COLO668 (cell line): ENCODE measurements at regions not wholly inside any gene's neighbourhood (a gene's known extent, or its start where the extent isn't known, plus 50 kb on each side); places are given as distances from the start of the nearest gene placed in this dataset.
A peak's percentile ranks its signal among the peaks of the same experiment; 100 is the strongest.

Experiments used
- DNase-seq: peaks from one replicate; lab custom pipeline; 2025; ENCODE audit not compliant: unreplicated experiment; lab: John Stamatoyannopoulos, UW

DNA sequence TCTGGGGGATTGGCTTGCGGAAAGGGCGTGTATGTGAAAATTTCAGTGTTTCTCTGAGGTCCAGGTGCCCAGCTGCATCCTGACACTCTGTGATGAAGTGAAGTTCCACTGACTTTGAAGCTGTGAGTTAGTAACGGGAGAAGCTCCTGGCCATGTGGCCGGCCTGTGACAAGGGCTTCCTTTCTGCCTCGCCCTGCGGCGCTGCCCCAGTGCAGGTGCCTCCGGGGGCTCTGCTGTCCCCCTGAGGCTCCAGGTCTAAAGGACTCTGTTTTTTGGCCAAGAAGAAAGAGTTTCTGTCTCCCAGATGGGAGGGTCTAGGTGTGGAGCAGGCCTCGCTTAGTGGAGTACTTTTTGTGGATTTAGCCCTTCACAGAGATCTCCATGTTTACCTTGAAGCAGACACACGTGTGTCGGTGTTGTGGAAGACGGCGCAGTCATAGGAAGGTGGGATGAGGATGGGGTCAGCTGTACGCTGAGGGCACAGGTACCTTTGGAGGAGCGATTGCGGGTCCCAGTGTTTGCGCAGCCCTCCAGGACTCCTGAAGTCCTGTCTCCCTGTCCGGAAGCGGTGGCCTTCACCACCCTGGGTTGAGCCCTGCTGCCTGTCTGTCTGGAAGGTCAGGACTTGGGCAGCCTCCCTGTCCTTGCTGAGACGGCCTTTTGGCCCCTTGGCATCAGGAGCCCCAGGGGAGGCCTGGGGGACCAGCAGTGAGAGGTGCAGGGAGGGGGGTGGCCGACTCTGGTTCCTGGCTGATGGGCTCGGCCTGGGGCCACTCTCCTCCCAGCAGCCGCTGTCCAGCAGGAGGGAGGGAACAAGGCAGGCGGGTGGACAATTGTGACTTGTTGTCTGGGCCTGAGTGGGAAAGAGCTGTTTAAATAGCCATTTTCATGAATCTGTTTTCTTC, 1249.3 kb downstream of the BRD1 start:
- DNase-seq, result no peak

DNA sequence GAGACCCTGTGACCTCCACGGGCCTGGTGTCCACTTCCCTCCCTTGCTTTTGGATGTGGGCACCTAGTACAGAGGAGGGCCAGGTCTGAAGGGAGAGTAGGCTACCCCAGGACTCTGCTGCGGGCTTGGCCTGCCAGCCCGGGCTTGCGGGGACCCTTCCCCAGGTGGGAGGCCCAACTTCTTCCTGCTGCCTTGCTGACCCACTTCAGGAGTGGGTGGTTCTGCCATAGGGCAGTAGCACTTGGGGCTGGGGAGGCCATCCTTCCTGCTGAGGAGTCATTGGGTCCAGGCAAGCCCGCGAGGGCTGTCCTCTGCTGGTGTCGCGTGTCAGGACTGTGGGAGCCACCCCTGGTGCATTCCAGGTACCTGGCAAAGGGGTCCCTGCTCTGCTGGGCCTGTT, 1250.0 kb downstream of the BRD1 start:
- DNase-seq, result no peak

DNA sequence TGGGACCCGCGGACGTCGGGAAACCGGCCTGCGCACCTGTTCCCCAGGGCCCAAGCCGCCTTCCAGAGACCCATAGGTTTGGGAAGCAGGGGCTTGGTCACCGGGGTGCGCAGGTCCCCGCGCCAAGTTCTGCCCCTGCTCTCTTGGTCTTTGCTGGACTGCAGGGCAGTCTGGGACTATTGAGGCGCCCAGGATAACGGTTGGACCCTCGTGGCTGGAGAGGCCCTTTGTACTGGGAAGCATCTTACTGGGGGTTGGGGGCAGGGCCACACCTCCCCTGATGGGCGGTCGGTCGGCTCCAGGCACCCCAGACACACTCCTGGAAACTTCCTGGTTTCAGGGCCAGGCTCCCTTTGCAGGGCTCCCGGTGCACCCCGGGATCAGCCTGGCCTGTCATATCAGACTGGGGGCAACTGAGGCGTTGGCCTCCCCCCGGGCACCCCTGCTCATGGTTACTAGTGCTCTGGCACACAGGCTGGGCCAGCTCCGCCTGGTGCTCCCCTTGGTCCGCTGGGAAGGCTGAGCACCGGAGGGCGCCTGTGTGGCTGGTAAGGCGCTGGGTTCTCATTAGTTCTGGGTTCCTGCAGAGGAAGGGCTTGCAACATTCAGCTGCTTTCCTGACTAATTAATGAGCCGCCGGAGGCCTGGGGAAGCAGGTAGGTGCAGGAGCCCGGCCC, 1250.5 kb downstream of the BRD1 start:
- DNase-seq, result peak; percentile 29

DNA sequence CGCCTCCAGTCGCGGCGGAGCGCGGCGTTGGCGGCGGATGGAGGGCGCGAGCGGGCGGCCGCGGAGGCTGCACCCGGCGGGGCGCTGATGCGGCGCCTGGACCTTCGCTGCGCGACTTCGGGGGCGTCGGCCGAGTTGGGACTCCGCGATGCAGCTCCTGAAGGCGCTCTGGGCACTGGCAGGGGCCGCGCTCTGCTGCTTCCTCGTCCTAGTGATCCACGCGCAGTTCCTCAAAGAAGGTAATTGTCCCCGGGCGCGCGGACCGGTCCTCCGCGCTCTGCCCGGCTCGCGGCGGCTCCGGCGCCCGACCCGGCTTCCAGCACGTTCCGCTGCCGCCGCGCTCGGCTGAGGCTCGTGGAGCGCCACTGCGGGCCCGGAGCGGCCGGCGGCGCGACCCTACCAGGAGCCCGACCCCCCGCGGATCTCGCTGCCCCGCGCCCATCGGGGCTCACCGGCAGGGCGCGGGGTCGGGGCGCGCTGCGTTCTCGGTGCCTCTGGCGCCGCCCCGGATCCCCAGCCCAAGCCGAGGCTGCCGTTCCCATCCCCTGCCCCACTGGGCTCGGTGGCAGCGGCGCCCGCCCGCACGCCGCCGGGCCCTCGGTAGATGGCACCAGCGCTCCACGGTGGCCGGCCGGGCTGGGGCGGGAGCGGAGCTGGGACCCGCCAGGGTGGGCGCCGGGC, 1251.2 kb downstream of the BRD1 start:
- peak; percentile 68 for DNase-seq

DNA sequence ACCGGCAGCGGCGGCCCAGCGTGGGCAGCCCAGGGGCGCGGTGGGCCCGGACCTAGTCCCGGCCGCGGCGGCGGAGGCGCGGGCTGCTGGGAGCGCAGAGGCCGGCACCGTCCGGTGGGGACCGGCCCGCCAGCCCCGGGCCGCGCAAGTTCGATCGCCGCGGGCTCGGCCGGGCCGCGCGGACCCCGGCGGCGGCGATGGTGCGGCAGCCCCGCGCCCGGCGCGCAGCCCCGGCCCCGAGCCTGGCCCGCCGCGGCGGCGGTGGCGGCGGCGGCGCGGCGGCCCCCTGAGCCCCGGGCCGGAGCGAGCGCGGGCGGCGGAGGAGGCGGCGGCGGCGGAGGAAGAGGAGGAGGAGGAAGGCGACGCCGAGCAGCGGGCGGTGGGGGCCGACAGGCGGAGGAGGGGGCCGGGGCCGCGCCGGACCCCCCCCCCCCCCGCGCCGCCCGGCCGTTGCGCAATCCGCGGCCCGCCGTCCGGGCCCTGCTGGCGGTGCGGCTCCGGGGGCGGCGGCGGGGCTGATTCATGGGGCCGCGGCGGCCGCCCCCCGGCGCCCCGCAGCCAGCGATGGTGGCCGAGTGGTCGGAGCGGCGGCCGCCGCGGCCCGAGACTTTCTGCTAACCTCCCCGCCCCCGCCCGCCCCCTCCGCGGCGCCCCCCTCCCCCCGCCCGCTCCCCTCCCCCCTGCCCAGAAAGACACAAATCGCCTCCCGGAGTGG, 1251.9 kb downstream of the BRD1 start:
- DNase-seq, result peak; percentile 44

- DNase-seq, result peak; percentile 86
Measured at GRCh38 chr22:48574776-48575617, 1252.7 kb downstream of the BRD1 start.

- no peak for DNase-seq
Measured at GRCh38 chr22:48573766-48574165, 1253.9 kb downstream of the BRD1 start.

GRCh38 chr22:48572951-48573350, 1254.7 kb downstream of the BRD1 start:
- DNase-seq, result no peak

DNA sequence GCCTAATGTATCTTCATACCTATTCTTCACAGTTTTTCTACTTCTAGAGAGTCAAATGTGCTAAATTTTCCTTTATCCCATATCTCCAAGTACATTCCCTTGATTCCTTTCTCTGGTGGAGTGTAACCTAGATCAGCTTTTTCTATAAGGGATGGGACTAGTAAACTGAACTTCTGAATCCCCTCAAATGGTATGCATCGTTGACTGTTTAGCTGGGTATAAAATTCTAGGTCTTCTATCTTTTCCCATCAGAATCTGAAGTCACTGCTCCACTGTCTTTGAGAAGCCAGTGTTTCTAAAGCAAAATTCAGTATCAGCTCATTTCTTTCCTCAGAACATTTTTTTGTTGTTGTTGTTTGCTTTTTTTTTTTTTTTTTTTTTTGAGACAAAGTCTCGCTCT, 1256.8 kb downstream of the BRD1 start:
- DNase-seq, result no peak

DNA sequence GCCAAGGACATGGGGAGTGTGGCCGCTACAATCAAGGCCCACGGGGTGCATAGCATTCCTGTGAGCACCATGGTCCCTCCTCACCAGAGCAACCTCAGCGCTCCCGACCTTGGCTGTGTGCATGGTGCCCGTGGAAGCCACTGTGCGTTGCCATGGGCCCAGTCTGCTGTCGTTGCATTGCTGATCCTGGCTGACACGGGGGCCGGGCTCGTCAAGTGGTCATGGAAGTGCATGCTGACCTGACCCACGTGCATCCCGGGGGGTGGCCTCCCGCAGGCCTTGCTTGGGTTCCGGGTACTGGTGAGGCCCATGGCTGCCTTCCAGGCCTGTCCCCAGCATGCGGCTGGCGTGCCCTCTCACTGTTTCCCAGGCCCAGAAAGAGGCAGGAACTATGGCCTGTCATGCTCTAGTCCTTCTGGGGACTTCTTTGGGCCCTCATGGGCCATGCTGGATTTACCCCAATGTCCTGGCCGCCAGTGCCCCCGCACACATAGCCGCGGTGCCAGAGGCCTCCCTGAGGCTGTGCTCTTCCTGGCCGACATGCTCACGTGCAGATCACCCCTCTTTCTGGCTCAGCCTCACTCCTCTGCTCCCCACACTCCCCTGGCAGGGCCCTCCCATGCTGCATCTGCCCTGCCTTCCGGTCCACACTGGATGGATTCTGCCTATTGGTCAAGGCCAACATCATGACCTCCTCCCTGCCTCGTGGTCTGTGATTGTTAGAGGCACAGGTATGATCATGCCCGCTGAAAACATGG, 1258.0 kb downstream of the BRD1 start:
- DNase-seq, result no peak

DNA sequence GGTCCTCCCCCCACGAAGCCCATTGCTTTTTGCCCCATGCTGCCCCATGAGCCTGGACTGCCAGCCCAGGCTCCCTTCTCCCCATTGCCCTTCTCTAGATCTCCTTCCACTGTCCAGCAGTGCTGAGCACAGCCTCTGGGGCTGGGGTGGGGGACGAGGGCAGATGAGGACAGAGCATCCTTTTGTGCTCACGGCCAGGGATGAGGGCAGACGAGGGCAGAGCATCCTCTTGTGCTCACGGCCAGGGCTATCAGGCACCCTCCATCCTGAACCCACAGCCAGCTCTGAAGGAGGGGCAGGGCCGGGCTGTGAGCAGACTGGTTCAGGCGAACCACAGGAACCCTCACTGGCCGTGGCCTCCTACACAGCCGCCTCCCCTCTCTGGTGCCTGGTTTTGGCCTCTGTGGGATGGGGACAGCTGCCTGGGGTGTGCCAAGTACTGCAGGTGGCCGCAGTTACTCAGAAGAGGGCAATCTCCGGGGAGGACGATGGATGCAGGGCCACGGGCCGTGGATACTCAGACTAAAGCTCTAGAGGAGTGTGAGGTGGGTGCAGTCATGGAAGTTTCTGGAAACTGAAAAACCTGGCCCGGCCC, 1258.8 kb downstream of the BRD1 start:
- DNase-seq, result no peak

- peak; percentile 32 for DNase-seq
Measured at GRCh38 chr22:48567213-48567975, 1260.3 kb downstream of the BRD1 start.

GRCh38 chr22:48566741-48567140, 1260.9 kb downstream of the BRD1 start:
- DNase-seq, result no peak

DNA sequence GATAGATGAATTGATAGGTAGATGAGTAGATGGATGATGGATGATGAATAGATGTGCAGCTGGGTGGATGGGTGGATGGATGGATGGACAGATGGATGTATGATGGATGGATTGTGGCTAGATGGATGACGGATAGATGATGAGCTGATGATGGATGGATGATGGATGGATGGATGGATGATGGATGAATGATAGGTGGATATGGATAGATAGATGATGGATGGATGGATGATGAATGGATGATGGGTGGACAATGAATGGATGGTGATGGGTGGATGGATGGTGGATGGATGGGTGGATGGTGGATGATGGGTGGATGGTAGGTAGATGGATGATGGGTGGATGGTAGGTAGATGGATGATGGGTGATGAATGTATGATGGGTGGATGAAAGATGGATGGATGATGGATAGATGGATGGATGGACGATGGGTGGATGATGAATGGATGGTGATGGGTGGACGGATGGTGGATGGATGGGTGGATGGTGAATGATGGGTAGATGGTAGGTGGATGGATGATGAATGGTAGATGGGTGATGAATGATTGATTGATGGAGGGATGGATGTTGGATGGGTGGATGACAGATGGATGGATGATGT, 1261.7 kb downstream of the BRD1 start:
- DNase-seq, result no peak

GRCh38 chr22:48564995-48565394, 1262.7 kb downstream of the BRD1 start:
- DNase-seq, result no peak

DNA sequence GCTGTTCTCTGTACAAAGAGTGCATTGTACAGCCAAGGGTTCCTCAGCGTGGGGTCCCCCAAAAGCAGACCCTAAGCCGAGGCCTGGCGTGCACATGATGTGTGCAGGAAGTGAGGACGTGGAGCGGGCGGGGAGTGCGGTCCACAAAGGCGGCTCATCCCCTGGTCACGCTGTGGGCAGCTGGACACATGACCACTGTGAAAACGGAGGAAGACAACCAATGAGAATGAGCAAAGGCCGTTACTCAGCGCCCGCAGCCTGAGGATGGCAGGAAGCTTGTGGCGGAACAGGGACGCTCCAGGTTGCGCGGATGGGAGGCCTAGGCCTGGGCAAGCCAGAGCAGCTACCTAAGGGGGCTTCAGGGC, 1263.7 kb downstream of the BRD1 start:
- no peak for DNase-seq

- no peak for DNase-seq
Measured at GRCh38 chr22:48563118-48563965, 1264.3 kb downstream of the BRD1 start.
